ENCODE measurements at regions not wholly inside any gene's neighbourhood (a gene's known extent, or its start where the extent isn't known, plus 50 kb on each side); places are given as distances from the start of the nearest gene placed in this dataset.

DNA sequence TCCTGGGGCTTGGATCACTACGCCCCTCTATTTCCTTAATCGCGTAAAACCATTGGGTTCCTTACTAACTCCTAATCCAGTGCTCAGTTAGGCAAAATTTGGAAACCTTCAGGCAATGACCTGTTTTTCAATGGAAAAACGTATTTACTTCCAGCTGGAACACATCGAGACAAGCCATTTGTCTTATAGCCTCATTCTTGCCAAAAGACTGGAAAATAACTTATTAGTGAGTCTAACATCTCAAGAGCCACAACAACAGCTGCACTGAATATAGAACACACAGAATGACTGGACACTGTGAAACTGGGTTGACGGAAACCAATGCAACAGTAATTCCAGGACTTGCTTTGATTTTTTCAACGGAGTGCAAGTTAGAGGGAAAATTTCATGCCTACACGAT is 125.2 kb upstream of the MAP3K7 start:
- ATAC-seq: no peak
- intact Hi-C loops (cut with micrococcal nuclease): no loop called here

DNA sequence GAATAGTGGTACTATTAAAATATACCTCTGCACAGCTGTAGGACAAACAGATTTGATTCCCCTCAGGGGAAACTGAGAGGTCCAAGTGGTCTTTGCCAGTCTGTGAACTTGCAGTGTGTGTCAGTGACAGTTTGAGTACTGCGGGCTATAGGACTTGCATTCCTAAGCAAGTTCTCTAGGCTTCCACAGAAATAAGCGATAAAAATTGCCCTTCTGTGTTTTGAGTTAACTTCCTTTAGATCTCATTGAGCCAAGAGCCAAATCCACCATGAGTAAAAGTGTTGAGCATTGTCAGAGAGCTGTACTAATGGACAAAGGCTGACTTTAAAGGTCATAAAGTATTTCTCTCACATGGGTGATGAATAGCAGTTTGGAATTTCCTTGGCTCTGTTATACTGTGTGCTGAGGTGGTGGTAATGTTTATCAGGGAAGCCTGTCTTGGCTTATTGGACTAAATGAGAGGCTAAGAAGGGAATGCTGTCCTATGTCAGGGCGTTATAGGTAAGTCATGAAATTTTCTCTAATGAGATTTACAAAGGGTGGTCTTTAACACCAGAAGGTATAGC is 122.6 kb upstream of the MAP3K7 start:
- DNase-seq (no peak), ATAC-seq (no peak)
- ChIA-PET POLR2A (interaction anchor here (0.8 kb wide), 1 partner anchor 1844 kb away, joined by 3 read pairs; no protein-coding TSS in a partner anchor), CTCF (no interaction called here)
- Mint-ChIP-seq H3K27ac (no peak overlapping the region), H3K4me1 (ENCODE audit: low read depth) (no peaks in the 10 kb centered on the region), H3K9me3 (no peaks in the 10 kb centered on the region), H3K4me3 (no peak overlapping the region), H3K27me3 (peaks cover 14% of the 10 kb centered on the region), H3K36me3 (ENCODE audit: low read depth) (no peaks in the 10 kb centered on the region)
- TF ChIP-seq, protein P1, sequence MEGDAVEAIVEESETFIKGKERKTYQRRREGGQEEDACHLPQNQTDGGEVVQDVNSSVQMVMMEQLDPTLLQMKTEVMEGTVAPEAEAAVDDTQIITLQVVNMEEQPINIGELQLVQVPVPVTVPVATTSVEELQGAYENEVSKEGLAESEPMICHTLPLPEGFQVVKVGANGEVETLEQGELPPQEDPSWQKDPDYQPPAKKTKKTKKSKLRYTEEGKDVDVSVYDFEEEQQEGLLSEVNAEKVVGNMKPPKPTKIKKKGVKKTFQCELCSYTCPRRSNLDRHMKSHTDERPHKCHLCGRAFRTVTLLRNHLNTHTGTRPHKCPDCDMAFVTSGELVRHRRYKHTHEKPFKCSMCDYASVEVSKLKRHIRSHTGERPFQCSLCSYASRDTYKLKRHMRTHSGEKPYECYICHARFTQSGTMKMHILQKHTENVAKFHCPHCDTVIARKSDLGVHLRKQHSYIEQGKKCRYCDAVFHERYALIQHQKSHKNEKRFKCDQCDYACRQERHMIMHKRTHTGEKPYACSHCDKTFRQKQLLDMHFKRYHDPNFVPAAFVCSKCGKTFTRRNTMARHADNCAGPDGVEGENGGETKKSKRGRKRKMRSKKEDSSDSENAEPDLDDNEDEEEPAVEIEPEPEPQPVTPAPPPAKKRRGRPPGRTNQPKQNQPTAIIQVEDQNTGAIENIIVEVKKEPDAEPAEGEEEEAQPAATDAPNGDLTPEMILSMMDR (IDR thresholded peaks at IDR 0.05): no peak
- intact Hi-C loops (cut with micrococcal nuclease): no loop called here

More for the DNA sequence above, 125.2 kb upstream of the MAP3K7 start:
- Mint-ChIP-seq H3K36me3 (ENCODE audit: low read depth) (no peaks in the 10 kb centered on the region), H3K9me3 (no peaks in the 10 kb centered on the region), H3K27ac (no peak overlapping the region), H3K4me3 (no peak overlapping the region), H3K4me1 (ENCODE audit: low read depth) (no peaks in the 10 kb centered on the region), H3K27me3 (peaks cover 19% of the 10 kb centered on the region)
- TF ChIP-seq, protein P1 (IDR thresholded peaks at IDR 0.05): no peak
- CTCF ChIA-PET: no interaction called here
- POLR2A ChIA-PET: no interaction called here
- DNase-seq: no peak

- ChIA-PET POLR2A (no interaction called here), CTCF (no interaction called here)
- Mint-ChIP-seq H3K27ac (no peak overlapping the region), H3K9me3 (no peaks in the 10 kb centered on the region), H3K4me3 (no peak overlapping the region), H3K27me3 (peaks cover 13% of the 10 kb centered on the region), H3K36me3 (ENCODE audit: low read depth) (no peaks in the 10 kb centered on the region), H3K4me1 (ENCODE audit: low read depth) (no peaks in the 10 kb centered on the region)
- ATAC-seq (no peak), DNase-seq (no peak)
- intact Hi-C loops (cut with micrococcal nuclease): no loop called here
- TF ChIP-seq, protein P1 (IDR thresholded peaks at IDR 0.05): no peak
Observed at GRCh38 chr6:90708206-90708737, 121.4 kb upstream of the MAP3K7 start.

- Mint-ChIP-seq H3K36me3 (ENCODE audit: low read depth) (no peaks in the 10 kb centered on the region), H3K9me3 (no peaks in the 10 kb centered on the region), H3K4me3 (no peak overlapping the region), H3K27ac (no peak overlapping the region), H3K4me1 (ENCODE audit: low read depth) (no peaks in the 10 kb centered on the region), H3K27me3 (peaks cover 10% of the 10 kb centered on the region)
- ChIA-PET CTCF (no interaction called here), POLR2A (no interaction called here)
- ATAC-seq (no peak), DNase-seq (no peak)
- TF ChIP-seq, protein P1 (IDR thresholded peaks at IDR 0.05): no peak
- intact Hi-C loops (cut with micrococcal nuclease): no loop called here
Observed at GRCh38 chr6:90707246-90707645, 120.4 kb upstream of the MAP3K7 start.

GRCh38 chr6:90703336-90703735 is 116.5 kb upstream of the MAP3K7 start:
- Mint-ChIP-seq H3K9me3 (no peaks in the 10 kb centered on the region), H3K27ac (no peak overlapping the region), H3K27me3 (no peaks in the 10 kb centered on the region), H3K4me3 (no peak overlapping the region), H3K36me3 (ENCODE audit: low read depth) (no peaks in the 10 kb centered on the region), H3K4me1 (ENCODE audit: low read depth) (peaks cover 9% of the 10 kb centered on the region)
- ATAC-seq (no peak), DNase-seq (no peak)
- intact Hi-C loops (cut with micrococcal nuclease): no loop called here
- TF ChIP-seq, protein P1 (IDR thresholded peaks at IDR 0.05): no peak
- POLR2A ChIA-PET: no interaction called here
- CTCF ChIA-PET: no interaction called here

Measured in activated CD8-positive, alpha-beta T cell treated with anti-CD3 and anti-CD28 coated beads for 36 hours (primary cell).